ENCODE measurements at regions not wholly inside any gene's neighbourhood (a gene's known extent, or its start where the extent isn't known, plus 50 kb on each side); places are given as distances from the start of the nearest gene placed in this dataset.

GRCh38 chr2:118290411-118291250 is 202.4 kb downstream of the INSIG2 start:
- no peak overlapping the region for H3K4me3 ChIP-seq
- POLR2A ChIA-PET = no interaction called here

More at GRCh38 chr2:118290411-118291250, 202.4 kb downstream of the INSIG2 start:
- CTCF ChIA-PET (ENCODE audit: low intra/inter-chr PET ratio) = no interaction called here
- DNase-seq (ENCODE audit: extremely low read depth in 1 of 4, low spot score in 3 of 4) (no peak), FAIRE-seq (no peak), ATAC-seq (no peak)
- Histone ChIP-seq H3K79me2 (ENCODE audit: control insufficient read depth, insufficient read depth, low read length) (no peaks in the 10 kb centered on the region), H3K4me2 (ENCODE audit: insufficient read depth, low read length) (no peak overlapping the region), H3K27ac (ENCODE audit: extremely low read depth, low read depth, low read length) (no peak overlapping the region), H3K4me1 (replicated peaks in 1 of 2; ENCODE audit: control insufficient read depth in 2 of 2, insufficient read depth in 2 of 2, low read length in 2 of 2) (no peaks in the 10 kb centered on the region), H3K36me3 (ENCODE audit: control insufficient read depth, insufficient read depth, low read length) (no peaks in the 10 kb centered on the region), H3K9ac (ENCODE audit: insufficient read depth in 1 of 2, low read depth in 2 of 2, low read length in 2 of 2) (no peak overlapping the region), H4K20me1 (replicated peaks; ENCODE audit: control insufficient read depth, insufficient read depth, low read length) (no peaks in the 10 kb centered on the region), H3K9me3 (replicated peaks; ENCODE audit: control insufficient read depth, insufficient read depth, low read depth, low read length) (no peaks in the 10 kb centered on the region), H3K9me1 (ENCODE audit: control insufficient read depth, insufficient read depth, low read length) (no peaks in the 10 kb centered on the region), H3K27me3 (ENCODE audit: control insufficient read depth in 2 of 2, insufficient read depth in 2 of 2, low read length in 2 of 2) (no peaks in the 10 kb centered on the region), H2AFZ (ENCODE audit: low read depth, low read length) (no peak overlapping the region)
- intact Hi-C loops (cut with micrococcal nuclease) (no loop called here), in situ Hi-C loops (cut with MboI) (no loop called here)
- WGBS (ENCODE audit: insufficient coverage, low coverage, missing lambda C conversion rate) = under 1% methylated on average over 8 of the region's 8 CpGs
- no peak for TF ChIP-seq KAT2B (IDR thresholded peaks at IDR 0.05; ENCODE audit: low read depth, low read length)
- no peak for TF ChIP-seq PTRF (tag; IDR thresholded peaks at IDR 0.05)
- no peak for TF ChIP-seq MAFG (tag; conservative IDR thresholded peaks at IDR 0.05)
- TF ChIP-seq KAT7 (CRISPR knock-in tag; IDR thresholded peaks at IDR 0.05; ENCODE audit: borderline replicate concordance) = no peak
- TF ChIP-seq POLR2A (conservative IDR thresholded peaks at IDR 0.05) = no peak
- TF ChIP-seq, protein P1, sequence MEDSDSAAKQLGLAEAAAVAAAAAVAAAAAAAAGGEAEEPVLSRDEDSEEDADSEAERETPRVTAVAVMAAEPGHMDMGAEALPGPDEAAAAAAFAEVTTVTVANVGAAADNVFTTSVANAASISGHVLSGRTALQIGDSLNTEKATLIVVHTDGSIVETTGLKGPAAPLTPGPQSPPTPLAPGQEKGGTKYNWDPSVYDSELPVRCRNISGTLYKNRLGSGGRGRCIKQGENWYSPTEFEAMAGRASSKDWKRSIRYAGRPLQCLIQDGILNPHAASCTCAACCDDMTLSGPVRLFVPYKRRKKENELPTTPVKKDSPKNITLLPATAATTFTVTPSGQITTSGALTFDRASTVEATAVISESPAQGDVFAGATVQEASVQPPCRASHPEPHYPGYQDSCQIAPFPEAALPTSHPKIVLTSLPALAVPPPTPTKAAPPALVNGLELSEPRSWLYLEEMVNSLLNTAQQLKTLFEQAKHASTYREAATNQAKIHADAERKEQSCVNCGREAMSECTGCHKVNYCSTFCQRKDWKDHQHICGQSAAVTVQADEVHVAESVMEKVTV (CRISPR knock-in tag; IDR thresholded peaks at IDR 0.05) = no peak
- TF ChIP-seq YBX1 (IDR thresholded peaks at IDR 0.05) = no peak
- TF ChIP-seq CBFB (CRISPR knock-in tag; IDR thresholded peaks at IDR 0.05) = no peak
- TF ChIP-seq ARNT (IDR thresholded peaks at IDR 0.05) = no peak
- no peak for TF ChIP-seq MXI1 (IDR thresholded peaks at IDR 0.05; ENCODE audit: low read depth, low read length)
- TF ChIP-seq, protein P2, sequence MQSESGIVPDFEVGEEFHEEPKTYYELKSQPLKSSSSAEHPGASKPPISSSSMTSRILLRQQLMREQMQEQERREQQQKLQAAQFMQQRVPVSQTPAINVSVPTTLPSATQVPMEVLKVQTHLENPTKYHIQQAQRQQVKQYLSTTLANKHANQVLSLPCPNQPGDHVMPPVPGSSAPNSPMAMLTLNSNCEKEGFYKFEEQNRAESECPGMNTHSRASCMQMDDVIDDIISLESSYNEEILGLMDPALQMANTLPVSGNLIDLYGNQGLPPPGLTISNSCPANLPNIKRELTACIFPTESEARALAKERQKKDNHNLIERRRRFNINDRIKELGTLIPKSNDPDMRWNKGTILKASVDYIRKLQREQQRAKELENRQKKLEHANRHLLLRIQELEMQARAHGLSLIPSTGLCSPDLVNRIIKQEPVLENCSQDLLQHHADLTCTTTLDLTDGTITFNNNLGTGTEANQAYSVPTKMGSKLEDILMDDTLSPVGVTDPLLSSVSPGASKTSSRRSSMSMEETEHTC (IDR thresholded peaks at IDR 0.05) = no peak
- TF ChIP-seq, protein P3, sequence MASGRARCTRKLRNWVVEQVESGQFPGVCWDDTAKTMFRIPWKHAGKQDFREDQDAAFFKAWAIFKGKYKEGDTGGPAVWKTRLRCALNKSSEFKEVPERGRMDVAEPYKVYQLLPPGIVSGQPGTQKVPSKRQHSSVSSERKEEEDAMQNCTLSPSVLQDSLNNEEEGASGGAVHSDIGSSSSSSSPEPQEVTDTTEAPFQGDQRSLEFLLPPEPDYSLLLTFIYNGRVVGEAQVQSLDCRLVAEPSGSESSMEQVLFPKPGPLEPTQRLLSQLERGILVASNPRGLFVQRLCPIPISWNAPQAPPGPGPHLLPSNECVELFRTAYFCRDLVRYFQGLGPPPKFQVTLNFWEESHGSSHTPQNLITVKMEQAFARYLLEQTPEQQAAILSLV (tag; IDR thresholded peaks at IDR 0.05) = no peak
- TF ChIP-seq SREBF1 (IDR thresholded peaks at IDR 0.05; ENCODE audit: borderline replicate concordance, low read depth, low read length) = no peak
- TF ChIP-seq PHB2 (IDR thresholded peaks at IDR 0.05; ENCODE audit: low read depth) = no peak
- no peak for TF ChIP-seq ZNF644 (tag; IDR thresholded peaks at IDR 0.05; ENCODE audit: low read depth)
- no TSS peak for BruUV-seq (replicated peaks)

Data from K562 (cell line).